ENCODE measurements at regions not wholly inside any gene's neighbourhood (a gene's known extent, or its start where the extent isn't known, plus 50 kb on each side); places are given as distances from the start of the nearest gene placed in this dataset.

- Histone ChIP-seq H3K36me3 (no peaks in the 10 kb centered on the region), H3K9me3 (no peaks in the 10 kb centered on the region), H3K27me3 (no peaks in the 10 kb centered on the region), H3K27ac (no peak overlapping the region), H3K4me1 (no peaks in the 10 kb centered on the region), H3K4me3 (no peak overlapping the region)
- WGBS, 2 donors = 77 to 85% methylated on average over 3 of the region's 3 CpGs
- DNase-seq (ENCODE audit: low spot score in 2 of 2) = no peak
- no peak for TF ChIP-seq EP300 (IDR thresholded peaks at IDR 0.05)
- TF ChIP-seq POLR2A (IDR thresholded peaks at IDR 0.05) = no peak
- TF ChIP-seq CTCF (IDR thresholded peaks at IDR 0.05) = no peak
These were observed 232.0 kb upstream of the CEP162 start for GRCh38 chr6:84459401-84459800.

GRCh38 chr6:84458271-84458670 lies 230.8 kb upstream of the CEP162 start:
- Histone ChIP-seq H3K4me1 (no peaks in the 10 kb centered on the region), H3K27me3 (no peaks in the 10 kb centered on the region), H3K27ac (no peak overlapping the region), H3K9me3 (no peaks in the 10 kb centered on the region), H3K4me3 (no peak overlapping the region), H3K36me3 (no peaks in the 10 kb centered on the region)
- WGBS, 2 donors = 91 to 95% methylated on average over 3 of the region's 3 CpGs
- no peak for TF ChIP-seq EP300 (IDR thresholded peaks at IDR 0.05)
- no peak for TF ChIP-seq CTCF (IDR thresholded peaks at IDR 0.05)
- no peak for TF ChIP-seq POLR2A (IDR thresholded peaks at IDR 0.05)
- no peak for DNase-seq (ENCODE audit: low spot score in 2 of 2)

- Histone ChIP-seq H3K27ac (no peak overlapping the region), H3K9me3 (no peaks in the 10 kb centered on the region), H3K4me1 (no peaks in the 10 kb centered on the region), H3K27me3 (no peaks in the 10 kb centered on the region), H3K4me3 (no peak overlapping the region), H3K36me3 (no peaks in the 10 kb centered on the region)
- DNase-seq (ENCODE audit: low spot score in 2 of 2) = no peak
- WGBS, 2 donors = 21 to 34% methylated on average over 3 of the region's 3 CpGs
- no peak for TF ChIP-seq POLR2A (IDR thresholded peaks at IDR 0.05)
- no peak for TF ChIP-seq CTCF (IDR thresholded peaks at IDR 0.05)
These were observed 229.8 kb upstream of the CEP162 start for GRCh38 chr6:84457276-84457675.

- 58 to 59% methylated on average over 4 of the region's 4 CpGs for WGBS, 2 donors
- Histone ChIP-seq H3K4me1 (no peaks in the 10 kb centered on the region), H3K4me3 (no peak overlapping the region), H3K9me3 (no peaks in the 10 kb centered on the region), H3K27me3 (no peaks in the 10 kb centered on the region), H3K36me3 (no peaks in the 10 kb centered on the region), H3K27ac (no peak overlapping the region)
- no peak for DNase-seq (ENCODE audit: low spot score in 2 of 2)
- TF ChIP-seq CTCF (IDR thresholded peaks at IDR 0.05) = no peak
- no peak for TF ChIP-seq EP300 (IDR thresholded peaks at IDR 0.05)
- TF ChIP-seq POLR2A (IDR thresholded peaks at IDR 0.05) = no peak
These were observed 229.4 kb upstream of the CEP162 start for GRCh38 chr6:84456803-84457202.

GRCh38 chr6:84455511-84456029 lies 228.1 kb upstream of the CEP162 start:
- H3K4me3 ChIP-seq = no peak overlapping the region
- H3K27ac ChIP-seq = no peak overlapping the region
- H3K9me3 ChIP-seq = no peaks in the 10 kb centered on the region
- no peaks in the 10 kb centered on the region for H3K4me1 ChIP-seq
- no peak for DNase-seq (ENCODE audit: low spot score in 2 of 2)
- no peaks in the 10 kb centered on the region for H3K27me3 ChIP-seq
- no peaks in the 10 kb centered on the region for H3K36me3 ChIP-seq
- no peak for TF ChIP-seq POLR2A (IDR thresholded peaks at IDR 0.05)
- TF ChIP-seq EP300 (IDR thresholded peaks at IDR 0.05) = no peak
- TF ChIP-seq CTCF (IDR thresholded peaks at IDR 0.05) = no peak
- 65 to 69% methylated on average over 3 of the region's 3 CpGs for WGBS, 2 donors

Data from tibial nerve (tissue), 4 donors.